Coronary artery (tissue), 2 donors: ENCODE measurements at regions not wholly inside any gene's neighbourhood (a gene's known extent, or its start where the extent isn't known, plus 50 kb on each side); places are given as distances from the start of the nearest gene placed in this dataset.
A peak's percentile ranks its signal among the peaks of the same experiment; 100 is the strongest.
"Not testable (repeated sequence)": the region's sequence is repeated elsewhere in the genome, so short reads cannot be mapped to it uniquely, and the experiment has no call there.

Source experiments
- DNase-seq: peaks from one replicate; pipeline ENCODE4 v3.0.0-alpha.2; 2017; ENCODE audit warnings: low spot score
- H3K27ac ChIP-seq, 2 donors: fragments of 200-600 bp; sonication (generic); one replicate each; pipeline ENCODE4 v1.5.1; 2016 to 2019
- H3K4me3 ChIP-seq: fragments of 200-600 bp; sonication (generic); 2 replicates; pipeline ENCODE4 v1.5.1; 2016; ENCODE audit warnings: mild to moderate bottlenecking, moderate library complexity
- CTCF ChIP-seq: fragments of 200-600 bp; sonication (generic); IDR thresholded peaks from one replicate; pipeline ENCODE4 v1.5.1; 2019; ENCODE audit warnings: antibody characterized with exemption

GRCh38 chr5:34550964-34551363 lies 105.2 kb upstream of the RAI14 start:
- no peak for DNase-seq
- Histone ChIP-seq H3K4me3 (no peak overlapping the region), H3K27ac (no peak overlapping the region)
- TF ChIP-seq CTCF = no peak

DNA sequence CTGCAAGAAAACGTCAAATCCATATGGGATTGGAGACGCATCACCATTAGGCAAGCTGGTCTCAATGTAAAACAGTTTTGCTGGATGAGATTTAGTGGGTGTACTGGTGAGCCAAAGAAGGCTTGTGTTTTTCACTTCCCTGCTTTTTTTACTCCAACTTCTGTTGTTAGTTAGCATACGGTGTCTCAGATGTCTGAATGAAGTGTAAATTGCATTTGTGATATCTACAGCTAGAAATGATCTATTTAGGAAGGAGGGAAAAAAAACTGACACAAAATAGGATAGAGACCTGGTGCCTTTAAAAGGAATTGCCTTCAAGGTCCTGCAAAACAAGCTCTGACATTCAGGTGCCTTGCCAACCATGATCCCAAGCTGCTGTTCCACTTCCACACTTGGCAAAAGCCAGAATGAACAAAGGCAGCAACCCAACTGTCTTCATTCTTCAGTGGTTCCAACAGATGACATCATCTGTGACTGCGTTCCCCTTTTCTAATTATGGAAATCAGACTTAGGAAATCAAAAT lies 104.2 kb upstream of the RAI14 start:
- Histone ChIP-seq H3K4me3 (no peak overlapping the region), H3K27ac (peak overlapping the region; percentile 18 to 37)
- DNase-seq = no peak
- no peak for TF ChIP-seq CTCF

DNA sequence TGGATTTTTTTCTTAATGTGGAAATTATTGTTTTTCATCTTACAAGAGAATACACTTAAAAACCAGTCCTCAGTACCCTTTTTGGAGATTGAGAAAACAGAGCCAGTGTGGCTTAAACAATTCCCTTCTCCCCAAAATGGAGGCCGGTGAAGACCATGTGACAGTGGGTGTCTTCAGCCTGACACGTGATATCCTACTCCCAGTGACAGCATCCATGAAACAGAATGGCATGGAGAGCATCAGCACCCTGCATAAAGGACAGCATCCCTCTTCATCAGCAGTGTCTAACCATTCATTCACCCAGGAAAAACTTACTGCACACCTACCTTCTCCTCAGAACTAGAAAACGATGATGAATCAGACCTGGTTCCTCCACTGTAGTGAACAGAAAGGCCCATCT lies 103.4 kb upstream of the RAI14 start:
- no peak overlapping the region for H3K4me3 ChIP-seq
- no peak for DNase-seq
- H3K27ac ChIP-seq = peak overlapping the region in 1 of 2 donors; percentile 11
- TF ChIP-seq CTCF = no peak

- no peak for DNase-seq
- no peak for TF ChIP-seq CTCF
- no peak overlapping the region for H3K4me3 ChIP-seq
- H3K27ac ChIP-seq = no peak overlapping the region
Measured at GRCh38 chr5:34553581-34553980, 102.5 kb upstream of the RAI14 start.

GRCh38 chr5:34554641-34555040 lies 101.5 kb upstream of the RAI14 start:
- DNase-seq = no peak
- Histone ChIP-seq H3K4me3 (no peak overlapping the region), H3K27ac (no peak overlapping the region)
- TF ChIP-seq CTCF = no peak

DNA sequence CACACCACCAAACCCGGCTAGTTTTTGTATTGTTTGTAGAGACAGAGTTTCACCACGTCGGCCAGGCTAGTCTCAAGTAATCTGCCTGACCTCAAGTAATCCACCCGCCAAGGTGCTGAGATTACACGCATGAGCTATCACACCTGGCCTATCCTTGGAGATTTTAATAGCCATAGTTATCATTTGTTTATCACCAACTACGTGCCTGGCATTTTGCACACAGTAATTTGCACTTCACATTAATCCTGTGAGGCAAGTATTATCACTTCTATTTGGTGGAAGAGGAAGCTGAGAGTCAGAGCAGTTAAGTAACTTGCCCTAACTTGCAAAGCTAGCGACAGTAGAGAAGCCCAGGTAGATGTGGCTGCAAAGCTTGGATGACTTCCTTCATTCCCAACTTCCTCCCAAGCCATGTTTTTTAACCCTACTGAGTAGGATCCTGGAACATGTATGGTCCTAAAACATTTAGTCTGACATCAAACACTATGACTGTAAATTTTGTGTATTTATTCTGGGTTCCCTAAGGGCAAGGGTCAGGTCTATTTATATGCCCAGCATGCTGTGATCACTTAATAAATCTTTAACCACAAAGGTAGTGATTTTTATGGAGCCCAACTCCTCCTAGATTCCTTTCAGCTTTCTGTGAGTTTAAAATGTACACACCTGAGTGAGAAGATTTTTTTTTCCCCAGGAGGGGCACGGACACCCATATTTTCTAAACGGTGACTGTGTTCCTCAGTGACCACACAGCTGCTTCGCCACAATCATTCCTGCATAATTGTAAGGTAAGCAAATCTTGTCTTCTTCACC lies 100.2 kb upstream of the RAI14 start:
- H3K27ac ChIP-seq = no peak overlapping the region
- no peak for TF ChIP-seq CTCF
- no peak for DNase-seq
- no peak overlapping the region for H3K4me3 ChIP-seq

- no peak overlapping the region for H3K4me3 ChIP-seq
- no peak for DNase-seq
- no peak for TF ChIP-seq CTCF
- no peak overlapping the region for H3K27ac ChIP-seq
Measured at GRCh38 chr5:34556509-34556782, 99.7 kb upstream of the RAI14 start.

GRCh38 chr5:34561581-34561980 lies 94.5 kb upstream of the RAI14 start:
- not testable (repeated sequence) for H3K27ac ChIP-seq, H3K4me3 ChIP-seq, DNase-seq
